T-helper 1 cell treated with Interleukin-12 subunit alpha and Interleukin-12 subunit beta and Interleukin-4 antibody, amounts not matched to agents 30 μg/mL and 1 μg/mL, for 36 hours (primary cell): ENCODE measurements at regions not wholly inside any gene's neighbourhood (a gene's known extent, or its start where the extent isn't known, plus 50 kb on each side); places are given as distances from the start of the nearest gene placed in this dataset.

Experiments used
- H3K27ac Mint-ChIP-seq: one replicate; pipeline ENCODE4 v1.8.0; 2021; ENCODE audit warnings: mild to moderate bottlenecking, mixed read lengths
- H3K27me3 Mint-ChIP-seq: one replicate; pipeline ENCODE4 v1.8.0; 2021; ENCODE audit warnings: low read depth, mixed read lengths
- H3K36me3 Mint-ChIP-seq: one replicate; pipeline ENCODE4 v1.8.0; 2021; ENCODE audit warnings: low read depth, mixed read lengths
- H3K4me1 Mint-ChIP-seq: one replicate; pipeline ENCODE4 v1.8.0; 2021; ENCODE audit warnings: low read depth, mixed read lengths
- H3K4me3 Mint-ChIP-seq: one replicate; pipeline ENCODE4 v1.8.0; 2021; ENCODE audit warnings: mild to moderate bottlenecking, moderate library complexity, mixed read lengths
- H3K9me3 Mint-ChIP-seq: one replicate; pipeline ENCODE4 v1.8.0; 2021; ENCODE audit warnings: mixed read lengths

DNA sequence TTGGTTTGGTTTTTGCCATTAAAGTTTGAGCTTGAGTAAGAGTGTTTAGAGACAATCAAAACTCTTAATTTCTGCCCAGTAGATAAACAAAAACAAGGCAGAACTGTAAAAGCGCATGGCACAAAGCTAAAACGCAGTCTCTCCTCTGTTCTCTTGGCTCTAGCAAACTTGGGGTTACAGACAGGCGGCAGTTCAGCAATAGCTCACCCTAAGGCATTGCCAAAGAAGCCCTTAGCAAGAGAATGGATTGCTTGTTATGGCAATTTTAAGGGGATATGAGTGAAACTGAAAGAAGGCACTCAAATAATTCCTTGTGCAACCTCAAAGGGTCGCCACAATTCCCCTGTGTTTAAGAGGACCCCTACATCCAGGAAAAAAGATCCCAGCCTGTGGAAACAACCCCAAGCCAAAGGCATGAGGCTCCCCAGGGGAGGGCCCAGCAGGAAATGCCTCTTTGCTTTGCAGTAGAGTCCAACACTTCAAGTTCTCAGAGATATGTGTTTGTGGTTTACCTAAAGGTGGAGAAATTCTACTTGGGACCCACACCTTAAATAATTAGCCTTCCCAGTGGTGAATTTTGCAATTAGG, 317.0 kb upstream of the MPDZ start:
- H3K9me3 Mint-ChIP-seq = peaks cover 4% of the 10 kb centered on the region
- H3K36me3 Mint-ChIP-seq = no peaks in the 10 kb centered on the region
- H3K27ac Mint-ChIP-seq = no peak overlapping the region
- H3K4me1 Mint-ChIP-seq = no peaks in the 10 kb centered on the region
- no peaks in the 10 kb centered on the region for H3K27me3 Mint-ChIP-seq
- no peak overlapping the region for H3K4me3 Mint-ChIP-seq

DNA sequence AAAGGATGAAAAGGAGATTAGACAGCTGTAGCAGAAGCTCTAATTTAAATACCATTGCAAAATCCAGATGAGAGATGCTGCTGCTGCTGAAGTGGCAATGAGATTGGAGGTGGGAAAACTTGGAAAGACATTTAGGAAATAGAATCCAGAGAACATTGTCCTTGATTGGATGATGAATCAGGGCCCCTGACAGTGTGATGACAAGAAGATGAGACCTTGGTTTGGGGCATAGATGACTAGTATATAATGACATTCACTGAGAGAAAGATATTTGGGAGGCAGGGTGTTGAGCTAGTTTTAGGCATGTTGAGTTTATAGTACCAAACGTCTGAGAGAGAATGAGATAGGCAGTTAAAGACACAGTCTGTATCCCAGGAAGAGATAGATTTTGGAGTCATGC, 311.5 kb upstream of the MPDZ start:
- Mint-ChIP-seq H3K27me3 (no peaks in the 10 kb centered on the region), H3K9me3 (peaks cover 4% of the 10 kb centered on the region), H3K4me3 (no peak overlapping the region), H3K4me1 (no peaks in the 10 kb centered on the region), H3K27ac (no peak overlapping the region), H3K36me3 (no peaks in the 10 kb centered on the region)

DNA sequence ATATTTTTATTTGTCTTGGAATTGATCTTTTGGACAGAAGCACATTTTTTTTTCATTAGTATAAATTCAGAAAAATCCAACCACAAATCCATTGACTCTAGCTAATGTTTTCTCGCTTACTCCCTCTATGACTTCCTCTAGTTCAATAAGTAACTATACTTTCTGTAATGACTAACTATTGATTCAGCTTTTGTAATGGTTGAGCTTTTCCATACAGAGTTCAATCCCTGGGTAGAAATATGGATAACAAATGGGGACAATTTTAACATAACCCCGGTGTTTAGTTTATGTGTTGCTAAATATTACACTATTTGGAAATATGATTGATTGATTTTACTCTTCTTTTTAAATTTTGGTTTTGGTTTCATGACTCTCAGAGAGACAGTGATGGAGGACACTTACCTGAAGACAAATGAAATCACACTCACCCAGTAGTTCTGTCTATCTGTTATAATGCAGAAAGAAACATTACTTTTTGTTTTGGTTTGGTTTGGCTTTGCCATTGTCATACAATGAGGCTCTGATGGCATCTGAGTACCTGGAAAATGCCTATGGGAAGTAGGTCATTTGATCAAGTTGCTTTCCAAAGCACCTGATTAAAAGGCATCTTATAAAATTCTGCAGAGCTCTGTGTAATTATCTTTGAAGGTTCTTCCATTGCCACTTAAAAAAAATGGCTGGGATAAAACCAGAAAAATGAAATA, 309.7 kb upstream of the MPDZ start:
- Mint-ChIP-seq H3K27me3 (no peaks in the 10 kb centered on the region), H3K9me3 (peaks cover 10% of the 10 kb centered on the region), H3K4me3 (no peak overlapping the region), H3K27ac (no peak overlapping the region), H3K4me1 (no peaks in the 10 kb centered on the region), H3K36me3 (no peaks in the 10 kb centered on the region)

DNA sequence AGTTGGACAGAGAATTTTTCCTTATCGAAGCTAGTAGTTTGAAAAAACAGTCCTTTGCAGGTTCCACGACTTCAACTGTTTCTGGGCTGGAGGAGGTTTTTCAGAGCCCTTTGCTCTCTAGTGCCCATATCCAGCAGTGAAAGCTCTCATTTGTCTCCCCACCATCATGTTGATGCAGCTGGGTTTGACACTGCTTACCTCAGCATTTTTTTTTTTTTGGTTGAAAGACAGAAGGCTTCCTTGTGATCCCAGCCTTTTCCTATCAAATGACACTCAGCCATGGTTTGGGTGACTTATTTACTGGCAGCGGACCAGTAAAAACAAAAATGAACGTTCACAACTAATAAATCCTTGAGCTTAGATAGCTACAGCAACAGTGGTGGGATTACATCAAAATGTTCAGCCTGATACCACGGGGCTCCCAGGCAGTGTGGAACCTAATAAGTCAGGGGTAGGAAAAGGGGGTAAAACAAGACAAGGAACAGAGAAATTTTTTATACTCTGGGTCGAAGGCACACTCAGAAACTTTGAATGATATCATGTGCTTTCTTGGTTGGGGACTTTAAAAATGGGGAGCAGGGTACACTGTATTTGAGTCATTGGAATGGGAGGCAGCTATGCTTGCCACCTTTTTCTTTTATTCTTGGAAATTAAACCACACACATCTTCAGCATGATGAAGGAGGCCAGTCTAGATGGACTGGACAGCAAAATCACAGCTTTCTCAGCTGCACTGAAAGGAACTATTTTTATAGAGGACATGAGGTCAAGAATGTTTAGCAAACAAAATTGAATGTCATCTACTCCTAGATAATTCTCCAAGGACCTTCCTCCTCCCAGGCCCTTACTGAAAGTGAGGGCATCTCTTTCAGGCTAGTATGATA, 308.9 kb upstream of the MPDZ start:
- no peaks in the 10 kb centered on the region for H3K27me3 Mint-ChIP-seq
- H3K4me1 Mint-ChIP-seq = no peaks in the 10 kb centered on the region
- no peak overlapping the region for H3K27ac Mint-ChIP-seq
- H3K4me3 Mint-ChIP-seq = no peak overlapping the region
- no peaks in the 10 kb centered on the region for H3K36me3 Mint-ChIP-seq
- H3K9me3 Mint-ChIP-seq = peaks cover 9% of the 10 kb centered on the region

DNA sequence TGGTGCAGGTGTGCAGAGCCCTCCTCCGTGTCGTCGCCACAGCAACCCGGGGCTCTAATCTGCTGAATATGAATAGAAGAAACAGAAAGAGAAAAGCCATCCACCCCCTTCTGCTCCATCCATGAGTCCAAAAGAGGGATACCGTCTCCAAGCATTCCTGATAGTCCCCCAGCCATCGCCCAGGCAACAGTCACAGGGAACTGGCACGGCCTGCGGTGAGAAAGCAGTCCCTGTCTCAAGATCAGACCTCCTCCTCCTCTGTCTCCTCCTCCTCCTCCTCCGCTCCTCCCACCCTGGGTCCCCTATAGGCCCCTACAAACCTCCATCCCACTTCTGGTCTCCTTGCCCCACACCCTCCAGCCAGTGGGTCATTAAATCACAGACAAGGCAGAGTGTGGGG, 308.1 kb upstream of the MPDZ start:
- Mint-ChIP-seq H3K4me1 (no peaks in the 10 kb centered on the region), H3K4me3 (no peak overlapping the region), H3K27ac (no peak overlapping the region), H3K9me3 (peaks cover 9% of the 10 kb centered on the region), H3K36me3 (no peaks in the 10 kb centered on the region), H3K27me3 (no peaks in the 10 kb centered on the region)

DNA sequence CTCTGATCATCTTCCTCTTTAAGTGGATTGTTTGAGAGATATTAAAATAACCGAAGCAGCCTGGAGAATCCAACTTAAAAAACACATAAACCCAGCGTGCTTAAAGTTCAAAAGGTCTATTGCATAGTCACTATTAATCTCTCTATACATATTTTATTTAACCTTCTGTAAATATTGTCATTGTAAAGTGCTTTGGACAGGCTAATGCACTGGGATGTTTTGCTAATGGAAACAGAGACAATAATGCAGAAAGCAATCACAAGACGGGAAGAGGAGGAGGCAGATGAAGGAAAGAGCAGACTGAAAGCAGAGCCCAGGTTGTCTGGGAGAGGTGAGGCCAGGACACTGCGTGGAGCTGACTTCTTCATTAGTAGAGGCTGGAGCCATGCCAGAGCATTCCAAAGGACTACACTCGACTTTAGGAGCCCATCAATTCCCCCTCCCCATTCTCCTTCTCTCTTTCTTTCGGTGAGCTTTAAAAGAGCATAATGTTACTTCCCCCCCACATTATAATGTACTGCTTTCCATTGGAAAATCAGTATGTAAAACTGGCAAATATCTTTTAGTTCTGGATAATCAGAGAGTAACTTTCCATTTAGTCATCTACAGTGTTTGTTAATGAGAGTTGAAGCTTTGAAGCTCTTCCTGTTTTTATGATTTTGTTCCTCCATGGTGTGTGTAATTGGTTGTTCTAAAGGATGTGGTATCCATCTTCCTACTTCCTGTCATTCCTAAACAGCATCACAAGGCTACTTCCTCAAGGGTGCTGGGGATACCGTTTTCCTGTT, 307.3 kb upstream of the MPDZ start:
- Mint-ChIP-seq H3K27ac (no peak overlapping the region), H3K27me3 (no peaks in the 10 kb centered on the region), H3K4me3 (no peak overlapping the region), H3K4me1 (no peaks in the 10 kb centered on the region), H3K36me3 (no peaks in the 10 kb centered on the region), H3K9me3 (peaks cover 9% of the 10 kb centered on the region)

DNA sequence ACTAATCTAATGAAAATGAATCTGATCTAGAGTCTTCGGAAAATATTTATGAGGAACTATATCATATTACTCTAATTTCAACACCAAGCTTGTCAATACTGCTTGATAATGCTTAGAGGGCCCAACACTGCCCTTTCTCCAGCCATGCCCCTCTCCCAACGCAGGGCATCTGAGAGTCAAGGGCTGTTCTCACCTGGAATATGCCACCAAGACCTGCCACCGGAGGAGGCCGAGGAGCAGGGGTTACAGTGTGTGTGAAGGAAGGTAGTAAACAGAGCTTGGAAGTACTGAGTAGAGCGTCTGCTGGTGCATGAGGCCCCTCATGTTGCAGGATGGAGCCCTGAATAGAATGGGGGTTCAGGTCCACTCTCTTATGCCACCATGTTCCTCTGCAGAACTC, 301.3 kb upstream of the MPDZ start:
- no peaks in the 10 kb centered on the region for H3K27me3 Mint-ChIP-seq
- peaks cover 9% of the 10 kb centered on the region for H3K9me3 Mint-ChIP-seq
- no peak overlapping the region for H3K4me3 Mint-ChIP-seq
- no peaks in the 10 kb centered on the region for H3K36me3 Mint-ChIP-seq
- no peak overlapping the region for H3K27ac Mint-ChIP-seq
- H3K4me1 Mint-ChIP-seq = no peaks in the 10 kb centered on the region

DNA sequence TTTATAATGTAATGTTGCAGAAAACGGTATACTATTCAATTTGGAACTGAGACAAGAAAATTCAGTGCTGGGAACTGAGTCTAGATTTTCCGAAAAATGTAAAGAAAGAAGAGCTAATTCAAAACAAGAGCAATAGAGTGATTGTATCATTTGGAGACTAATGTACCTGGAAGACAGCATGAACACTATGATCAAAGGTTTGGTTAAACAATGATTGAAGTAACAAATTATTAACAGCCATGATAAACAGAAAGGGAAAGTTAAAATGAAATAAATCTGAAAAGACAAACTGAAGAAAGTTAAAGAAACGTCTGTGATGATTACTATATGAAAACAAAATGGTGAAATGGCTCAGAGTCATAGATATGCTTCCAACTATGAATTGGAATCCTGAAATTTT, 300.6 kb upstream of the MPDZ start:
- H3K4me1 Mint-ChIP-seq = no peaks in the 10 kb centered on the region

DNA sequence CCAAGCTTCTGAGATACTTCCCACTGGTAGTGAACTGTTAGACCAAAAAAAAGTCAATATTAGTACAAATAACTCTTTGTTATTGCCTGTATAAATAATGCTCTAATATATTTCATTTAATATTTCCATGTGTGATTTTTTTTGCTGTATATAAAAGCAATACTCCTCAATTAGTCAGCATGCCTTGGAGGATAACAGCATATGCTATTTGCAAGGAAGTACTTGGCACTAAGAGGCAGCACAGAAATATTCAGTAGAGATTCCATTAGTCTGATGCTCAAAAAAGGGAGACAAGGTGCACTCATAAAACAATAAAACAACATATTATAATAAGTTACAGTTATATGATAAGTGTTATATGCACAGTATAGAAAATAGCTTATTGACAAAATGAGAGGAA, 296.6 kb upstream of the MPDZ start:
- Mint-ChIP-seq H3K9me3 (no peaks in the 10 kb centered on the region), H3K36me3 (no peaks in the 10 kb centered on the region), H3K4me3 (no peak overlapping the region), H3K27ac (no peak overlapping the region), H3K27me3 (no peaks in the 10 kb centered on the region), H3K4me1 (no peaks in the 10 kb centered on the region)

More for the DNA sequence above, 300.6 kb upstream of the MPDZ start:
- peaks cover 7% of the 10 kb centered on the region for H3K9me3 Mint-ChIP-seq
- H3K27ac Mint-ChIP-seq = no peak overlapping the region
- H3K36me3 Mint-ChIP-seq = no peaks in the 10 kb centered on the region
- H3K4me3 Mint-ChIP-seq = no peak overlapping the region
- no peaks in the 10 kb centered on the region for H3K27me3 Mint-ChIP-seq

DNA sequence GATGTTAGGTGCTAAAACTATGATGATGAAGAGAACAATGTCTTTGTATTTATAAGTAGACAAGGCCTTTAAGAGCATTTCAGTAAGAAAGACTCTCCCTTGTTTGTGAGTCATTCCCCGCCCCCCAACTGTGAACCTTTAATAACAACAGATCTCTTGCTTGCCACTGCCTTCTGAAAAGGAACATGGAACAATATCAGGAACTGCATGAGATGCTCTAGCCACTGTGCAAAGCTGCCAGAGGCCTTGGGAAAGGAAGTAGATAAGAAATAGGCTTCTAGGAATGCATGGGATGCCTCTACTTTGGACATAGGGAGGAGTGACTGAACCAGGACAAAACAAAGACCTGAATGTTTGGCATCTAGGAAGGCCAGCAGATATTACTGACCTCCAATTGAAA, 296.1 kb upstream of the MPDZ start:
- H3K9me3 Mint-ChIP-seq = no peaks in the 10 kb centered on the region
- H3K4me1 Mint-ChIP-seq = no peaks in the 10 kb centered on the region
- no peaks in the 10 kb centered on the region for H3K36me3 Mint-ChIP-seq
- no peaks in the 10 kb centered on the region for H3K27me3 Mint-ChIP-seq
- no peak overlapping the region for H3K27ac Mint-ChIP-seq
- no peak overlapping the region for H3K4me3 Mint-ChIP-seq

DNA sequence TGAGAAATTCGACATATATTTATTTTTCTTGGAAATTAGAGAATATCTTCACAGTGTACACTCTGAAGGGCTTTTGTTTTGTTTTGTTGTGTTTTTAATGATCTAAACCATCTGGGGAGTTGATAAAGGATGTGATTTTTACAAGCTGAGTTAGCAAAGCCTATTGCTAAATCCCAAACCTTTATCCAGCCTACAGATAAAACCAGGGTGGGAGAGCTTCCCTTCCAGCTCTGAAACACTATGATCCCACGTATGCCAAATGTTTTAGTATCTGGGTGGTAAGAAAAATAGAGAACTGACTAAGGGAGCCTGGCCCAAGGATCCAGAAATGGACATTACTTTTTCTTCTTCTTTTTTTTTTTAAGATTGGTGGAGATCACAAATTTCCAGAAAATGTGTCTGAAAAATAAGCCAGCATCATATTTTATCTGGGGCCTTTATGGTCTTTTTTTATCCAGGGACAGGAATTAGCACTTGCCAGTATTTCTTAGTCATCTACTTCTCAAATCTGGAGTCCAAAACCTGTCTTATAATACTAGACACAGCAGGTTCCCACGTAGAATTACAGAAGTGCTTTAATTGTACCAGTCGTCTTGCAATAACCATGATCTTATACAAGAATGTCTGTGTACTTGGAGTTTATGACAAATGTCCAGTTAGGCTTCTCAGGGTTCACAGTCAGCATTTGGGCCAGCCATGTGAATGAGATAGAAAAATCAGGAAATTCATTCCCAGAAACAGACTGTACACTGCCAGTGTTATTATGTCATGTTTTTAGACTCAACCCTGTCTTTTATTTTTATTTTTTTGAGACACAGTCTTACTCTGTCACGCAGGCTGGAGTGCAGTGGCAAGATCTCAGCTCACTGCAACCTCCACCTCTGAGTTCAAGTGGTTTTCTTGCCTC, 290.8 kb upstream of the MPDZ start:
- Mint-ChIP-seq H3K36me3 (no peaks in the 10 kb centered on the region), H3K9me3 (no peaks in the 10 kb centered on the region), H3K4me1 (peaks cover 5% of the 10 kb centered on the region)

DNA sequence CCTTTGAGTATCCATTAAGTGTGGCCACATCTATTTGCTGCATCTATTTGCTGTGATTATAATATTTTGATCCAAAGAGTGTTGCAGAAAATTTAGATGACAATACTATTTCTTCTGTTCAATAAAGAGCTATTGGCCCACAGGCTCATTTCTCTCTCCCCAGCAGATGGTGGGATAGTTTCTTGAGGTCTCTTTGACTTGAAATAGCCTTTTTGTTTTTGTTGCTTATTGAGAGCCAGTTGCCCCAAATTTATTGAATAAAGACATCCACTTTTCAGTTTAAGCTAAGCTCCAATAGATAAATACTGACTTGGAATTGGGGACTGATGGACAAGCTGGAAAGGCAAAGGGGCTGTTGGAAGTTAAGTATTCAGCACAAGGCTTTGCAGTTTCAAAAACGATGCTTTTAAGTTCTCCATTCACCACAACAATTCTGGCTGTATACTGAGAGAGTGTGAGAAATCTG, 290.1 kb upstream of the MPDZ start:
- H3K4me1 Mint-ChIP-seq = peaks cover 5% of the 10 kb centered on the region

More for the DNA sequence above, 290.8 kb upstream of the MPDZ start:
- no peak overlapping the region for H3K27ac Mint-ChIP-seq
- no peak overlapping the region for H3K4me3 Mint-ChIP-seq
- H3K27me3 Mint-ChIP-seq = peaks cover 6% of the 10 kb centered on the region

DNA sequence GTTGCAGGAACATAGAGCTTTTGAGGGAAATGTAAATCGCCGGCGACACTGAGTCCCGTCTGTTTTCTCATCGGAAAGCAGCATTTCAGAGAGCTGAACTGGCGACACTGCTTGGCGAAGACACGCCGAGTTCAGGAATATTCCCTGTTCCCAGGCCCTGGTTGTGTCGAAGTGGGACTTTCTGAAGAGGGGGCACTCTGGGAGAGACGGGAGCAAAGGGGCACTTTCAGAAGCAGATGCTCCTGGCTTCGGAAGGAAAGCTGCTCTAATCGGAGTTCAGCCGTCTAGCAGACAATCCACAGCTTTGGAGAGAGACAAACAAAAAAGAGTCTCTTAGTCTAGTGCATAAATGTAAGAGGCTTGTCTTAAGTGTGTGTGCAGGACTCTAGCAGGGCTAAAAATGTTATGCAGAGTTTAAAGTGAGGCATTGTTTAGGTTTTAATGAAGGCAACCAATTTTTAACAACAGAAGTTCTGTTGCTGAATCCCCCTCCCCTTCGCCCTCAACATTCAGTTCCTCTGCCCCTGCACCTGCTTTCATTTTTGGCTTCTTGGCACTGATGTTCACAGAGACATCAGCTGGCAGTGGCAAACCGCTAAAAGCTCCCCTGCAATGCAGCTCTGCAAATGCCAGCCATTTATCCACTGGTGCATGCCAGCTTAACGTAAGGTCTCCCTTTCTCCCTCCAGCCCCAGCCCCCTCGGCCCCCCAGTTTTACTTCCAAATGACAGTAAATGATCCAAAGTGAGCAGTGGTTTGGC, 289.5 kb upstream of the MPDZ start:
- H3K4me3 Mint-ChIP-seq = peak overlapping the region; percentile 4

More for the DNA sequence above, 290.1 kb upstream of the MPDZ start:
- Mint-ChIP-seq H3K4me3 (no peak overlapping the region), H3K27ac (no peak overlapping the region), H3K9me3 (no peaks in the 10 kb centered on the region), H3K36me3 (no peaks in the 10 kb centered on the region), H3K27me3 (peaks cover 6% of the 10 kb centered on the region)

More for the DNA sequence above, 289.5 kb upstream of the MPDZ start:
- H3K27me3 Mint-ChIP-seq = peaks cover 6% of the 10 kb centered on the region
- H3K9me3 Mint-ChIP-seq = no peaks in the 10 kb centered on the region
- H3K27ac Mint-ChIP-seq = no peak overlapping the region
- no peaks in the 10 kb centered on the region for H3K36me3 Mint-ChIP-seq
- H3K4me1 Mint-ChIP-seq = peaks cover 5% of the 10 kb centered on the region
